GM18909 (cell line): ENCODE measurements at regions not wholly inside any gene's neighbourhood (a gene's known extent, or its start where the extent isn't known, plus 50 kb on each side); places are given as distances from the start of the nearest gene placed in this dataset.

Experiments
- ATAC-seq: cut with Tn5 transposase; IDR thresholded peaks from one replicate; pipeline ENCODE4 v1.9.1; 2021; ENCODE audit warnings: mild to moderate bottlenecking; ENCODE audit not compliant: unreplicated experiment, poor library complexity

GRCh38 chr2:224325941-224326340 is 76.0 kb downstream of the FAM124B start:
- ATAC-seq, result no peak

- ATAC-seq, result no peak
Measured at GRCh38 chr2:224324604-224325003, 77.3 kb downstream of the FAM124B start.

- no peak for ATAC-seq
Measured at GRCh38 chr2:224320660-224321059, 81.2 kb downstream of the FAM124B start.

- ATAC-seq, result no peak
Measured at GRCh38 chr2:224319750-224320149, 82.2 kb downstream of the FAM124B start.

GRCh38 chr2:224312741-224313140 is 89.2 kb downstream of the FAM124B start:
- ATAC-seq, result no peak

- no peak for ATAC-seq
Measured at GRCh38 chr2:224310943-224311625, 90.8 kb downstream of the FAM124B start.

GRCh38 chr2:224309176-224309575 is 92.7 kb downstream of the FAM124B start:
- no peak for ATAC-seq

GRCh38 chr2:224308272-224308911 is 93.5 kb downstream of the FAM124B start:
- peak; percentile 92 for ATAC-seq

- ATAC-seq, result no peak
Measured at GRCh38 chr2:224302952-224303351, 99.0 kb downstream of the FAM124B start.

GRCh38 chr2:224293976-224294375 is 107.9 kb downstream of the FAM124B start:
- no peak for ATAC-seq

- no peak for ATAC-seq
Measured at GRCh38 chr2:224287531-224287930, 114.4 kb downstream of the FAM124B start.

GRCh38 chr2:224286923-224287322 is 115.0 kb downstream of the FAM124B start:
- no peak for ATAC-seq

GRCh38 chr2:224284134-224284946 is 117.6 kb downstream of the FAM124B start:
- ATAC-seq, result no peak

GRCh38 chr2:224283466-224283965 is 118.4 kb downstream of the FAM124B start:
- no peak for ATAC-seq

GRCh38 chr2:224281374-224281773 is 120.5 kb downstream of the FAM124B start:
- no peak for ATAC-seq

- ATAC-seq, result no peak
Measured at GRCh38 chr2:224278531-224278930, 123.4 kb downstream of the FAM124B start.

- ATAC-seq, result no peak
Measured at GRCh38 chr2:224276251-224276650, 125.7 kb downstream of the FAM124B start.

- ATAC-seq, result no peak
Measured at GRCh38 chr2:224272237-224272910, 129.5 kb downstream of the FAM124B start.

GRCh38 chr2:224271617-224272236 is 130.2 kb downstream of the FAM124B start:
- ATAC-seq, result no peak

GRCh38 chr2:224268441-224268840 is 133.5 kb downstream of the FAM124B start:
- ATAC-seq, result no peak
